HG02884 (cell line): ENCODE measurements at regions not wholly inside any gene's neighbourhood (a gene's known extent, or its start where the extent isn't known, plus 50 kb on each side); places are given as distances from the start of the nearest gene placed in this dataset.

Source experiments
- ATAC-seq: cut with Tn5 transposase; IDR thresholded peaks from one replicate; pipeline ENCODE4 v1.9.1; 2021; ENCODE audit warnings: mild to moderate bottlenecking, moderate library complexity; ENCODE audit not compliant: unreplicated experiment

DNA sequence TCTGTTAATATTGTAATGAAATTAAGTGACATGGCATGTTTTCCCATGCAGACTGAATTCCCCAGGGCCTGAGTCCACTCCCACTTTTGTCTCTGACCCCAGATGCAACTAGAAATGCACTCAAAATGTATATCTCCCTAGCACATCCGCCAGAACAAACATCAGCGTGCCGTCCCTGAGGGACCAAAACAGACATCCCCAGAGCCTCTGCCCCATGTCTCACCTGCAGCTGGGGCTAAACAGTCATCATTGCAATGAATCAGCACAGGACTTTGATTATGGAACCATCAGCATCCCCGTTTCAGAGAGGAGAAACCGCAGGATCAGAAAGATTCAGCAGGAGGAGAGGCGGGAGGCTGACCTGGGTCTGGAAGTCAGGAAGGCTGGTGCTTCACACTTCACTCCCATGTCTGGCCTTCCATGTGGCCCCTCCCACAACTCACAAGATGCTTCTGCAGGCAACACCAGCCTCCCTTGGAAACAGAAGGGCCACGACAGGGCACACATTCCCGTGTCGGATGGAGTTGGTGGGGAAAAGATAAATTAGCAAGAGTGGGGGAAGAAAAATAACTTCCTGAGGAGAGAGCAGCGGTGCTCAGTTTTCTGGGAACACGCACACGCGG, 130.6 kb upstream of the VSTM2B start:
- no peak for ATAC-seq

DNA sequence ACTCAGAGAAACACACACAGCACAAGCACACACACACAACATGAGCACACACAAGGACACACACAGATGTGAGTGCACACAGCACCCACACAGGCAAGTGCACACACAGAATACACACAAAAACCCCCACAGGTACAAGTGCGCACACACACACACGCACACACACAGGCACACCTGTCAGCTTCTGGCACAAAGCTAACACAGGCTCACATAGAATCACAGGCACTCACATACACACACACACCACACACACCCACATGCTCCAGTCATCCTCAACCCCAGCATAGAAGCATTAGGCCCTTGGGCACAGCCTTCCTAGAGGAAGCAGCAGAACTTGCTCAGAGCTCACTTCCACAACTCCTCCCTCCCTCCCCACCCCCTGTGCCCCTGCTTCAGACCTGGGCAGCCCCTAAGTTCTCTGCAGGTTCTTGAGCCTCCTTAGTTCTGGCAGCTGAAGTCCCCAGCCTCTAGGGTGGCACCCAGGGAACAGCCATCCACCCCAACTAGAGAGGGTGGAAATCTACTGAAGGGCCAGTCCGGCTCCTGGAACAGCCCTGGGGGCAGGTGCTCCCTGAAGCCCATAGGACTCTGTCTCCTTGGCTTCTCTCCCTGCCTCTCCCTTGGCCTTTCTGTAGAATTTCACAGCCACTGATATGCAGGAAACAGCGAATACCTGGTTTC, 129.9 kb upstream of the VSTM2B start:
- no peak for ATAC-seq

DNA sequence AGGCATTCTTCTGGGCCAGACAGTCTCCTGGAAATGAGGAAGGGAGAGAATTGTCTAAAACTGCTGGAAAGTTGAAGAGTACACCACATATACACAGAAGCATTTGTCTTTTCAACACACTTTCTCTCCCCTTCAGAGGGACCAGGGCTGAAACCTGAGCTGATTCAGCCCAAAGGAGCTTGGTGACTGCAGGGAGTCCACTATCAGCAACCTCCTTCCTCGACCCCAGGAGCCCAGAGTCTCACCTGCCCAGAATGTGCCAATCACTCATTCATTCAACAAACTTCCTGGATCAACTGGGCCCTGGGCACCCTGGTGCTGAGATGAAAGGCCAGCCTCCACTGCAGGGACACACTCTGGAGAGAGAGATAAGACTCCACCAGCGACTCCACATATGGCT, 128.9 kb upstream of the VSTM2B start:
- no peak for ATAC-seq

DNA sequence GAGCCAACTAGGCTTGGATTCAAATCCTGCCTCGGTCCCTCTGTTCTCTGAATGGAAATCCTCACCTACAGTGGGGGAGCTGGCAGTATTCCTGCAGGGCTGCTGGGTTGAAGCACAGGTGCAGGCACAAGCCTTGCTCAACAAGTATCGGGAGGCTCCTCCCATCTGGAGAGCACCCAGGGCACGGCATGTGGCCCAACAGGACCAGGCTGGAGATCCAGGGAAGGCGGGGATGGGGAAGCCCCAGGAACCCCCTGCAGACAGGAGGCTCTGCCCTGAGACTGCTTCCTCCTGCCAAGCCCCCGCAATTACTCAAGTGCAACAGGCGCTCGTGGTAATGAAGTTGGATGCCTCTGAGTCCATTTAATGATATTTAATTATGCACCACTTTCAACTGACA, 128.0 kb upstream of the VSTM2B start:
- ATAC-seq, result no peak

DNA sequence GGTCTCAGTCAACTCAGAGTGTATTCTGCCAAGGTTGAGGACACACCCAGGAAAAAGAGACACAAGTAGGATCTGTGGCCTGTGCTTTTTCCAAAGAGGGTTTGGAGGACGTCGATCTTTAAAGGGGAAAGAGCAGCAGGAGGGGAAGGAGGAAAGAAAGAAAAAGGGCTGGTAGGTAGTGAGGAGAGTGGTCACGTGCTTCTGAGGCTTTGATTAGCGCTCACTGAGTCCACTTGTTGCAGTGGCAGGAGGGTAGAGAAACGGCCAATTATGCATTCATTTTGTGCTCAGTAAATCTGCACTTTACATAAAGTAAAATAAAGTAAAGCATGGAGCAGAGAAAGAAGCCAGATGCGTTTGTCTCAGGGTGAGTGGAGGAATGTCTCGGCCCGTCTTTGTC, 126.0 kb upstream of the VSTM2B start:
- no peak for ATAC-seq

DNA sequence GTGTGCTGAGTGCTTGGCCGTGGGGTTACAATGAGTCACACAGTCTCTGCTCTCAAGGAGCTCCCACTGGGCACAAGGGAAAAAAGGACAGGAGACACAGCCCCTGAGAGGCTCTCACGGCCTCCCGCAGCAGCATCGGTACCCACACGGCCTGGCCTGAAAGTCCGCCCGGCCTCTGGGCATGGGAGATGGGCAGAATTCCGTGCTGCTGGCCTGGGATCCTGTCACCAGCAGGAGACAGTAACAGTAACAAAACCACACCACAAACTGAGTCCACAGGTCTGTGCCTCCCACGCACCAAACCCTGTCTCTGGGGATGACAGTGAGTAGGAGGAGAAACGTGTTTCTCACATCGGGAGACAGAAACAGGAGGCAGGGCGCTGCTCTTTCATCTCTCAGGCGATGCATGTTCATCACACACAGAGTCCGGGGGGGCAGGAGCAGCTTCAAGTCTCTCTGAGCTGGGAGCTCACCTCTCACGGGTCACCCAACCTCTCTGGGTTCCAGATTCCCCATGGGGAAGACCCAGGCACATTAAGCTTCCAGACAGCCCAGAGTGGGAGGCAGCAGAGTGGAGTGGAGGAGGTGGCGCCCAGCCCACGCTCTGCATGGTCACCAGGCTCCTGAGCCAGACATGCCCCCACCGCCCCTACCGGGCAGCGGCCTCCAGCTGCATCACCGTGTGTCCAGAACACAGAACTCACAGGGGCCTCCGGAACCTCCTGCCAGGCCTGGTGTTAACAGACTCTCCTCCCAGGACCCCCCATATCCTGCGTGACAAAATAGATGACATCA, 124.7 kb upstream of the VSTM2B start:
- ATAC-seq, result no peak

DNA sequence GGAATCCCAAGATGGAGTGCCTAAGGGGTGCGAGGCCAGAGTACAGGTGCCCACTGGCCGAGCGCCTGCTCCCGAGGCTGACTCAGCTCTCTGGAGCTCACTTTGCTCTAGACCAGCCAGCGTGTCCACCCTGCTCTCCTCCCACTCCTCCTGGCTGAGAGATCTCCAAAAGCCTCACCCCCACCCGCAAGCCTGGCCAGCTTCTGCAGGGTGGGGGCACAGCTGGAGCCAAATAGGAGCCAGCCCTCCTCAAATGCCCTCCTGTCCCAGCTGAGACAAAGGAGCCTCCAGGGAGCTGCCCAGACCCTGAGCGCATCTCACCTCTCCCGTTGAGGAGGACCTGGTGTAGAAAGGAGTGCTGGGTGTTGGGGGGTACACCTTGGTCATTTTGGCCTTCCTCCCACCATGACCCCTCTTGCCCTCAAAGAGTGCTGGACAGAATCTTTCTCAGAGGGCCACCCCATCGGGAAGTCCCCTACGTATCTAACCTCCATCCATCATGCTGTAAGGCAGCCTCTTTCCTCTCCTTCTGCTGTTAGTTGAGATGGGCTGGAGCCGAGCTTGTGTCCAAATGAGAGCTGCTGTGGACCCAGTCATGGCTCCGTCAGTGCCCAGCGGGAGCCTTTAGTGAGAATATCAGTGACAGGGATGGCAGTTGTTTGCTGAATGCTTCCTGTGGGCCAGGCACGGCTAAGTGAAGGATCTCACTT, 123.9 kb upstream of the VSTM2B start:
- ATAC-seq, result no peak

DNA sequence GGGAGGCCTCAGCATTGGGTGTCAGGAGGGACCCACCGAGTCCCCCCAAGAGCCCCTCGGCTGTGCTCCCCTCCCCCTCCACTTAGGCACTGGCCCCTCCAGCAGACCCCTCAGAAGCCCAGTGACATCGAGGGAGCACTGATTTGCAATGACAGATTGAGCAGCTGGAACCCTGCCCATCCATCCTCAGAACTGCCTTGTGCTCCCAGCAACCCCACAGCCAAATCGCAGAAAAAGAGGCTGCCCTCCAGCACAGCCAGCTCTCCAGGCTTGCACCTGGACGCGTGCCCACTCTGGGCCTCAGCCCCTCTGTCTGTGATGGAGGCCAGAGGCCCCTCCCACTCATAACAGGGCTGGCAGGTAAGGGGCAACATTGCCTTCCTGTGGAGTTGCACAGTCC, 123.2 kb upstream of the VSTM2B start:
- no peak for ATAC-seq

DNA sequence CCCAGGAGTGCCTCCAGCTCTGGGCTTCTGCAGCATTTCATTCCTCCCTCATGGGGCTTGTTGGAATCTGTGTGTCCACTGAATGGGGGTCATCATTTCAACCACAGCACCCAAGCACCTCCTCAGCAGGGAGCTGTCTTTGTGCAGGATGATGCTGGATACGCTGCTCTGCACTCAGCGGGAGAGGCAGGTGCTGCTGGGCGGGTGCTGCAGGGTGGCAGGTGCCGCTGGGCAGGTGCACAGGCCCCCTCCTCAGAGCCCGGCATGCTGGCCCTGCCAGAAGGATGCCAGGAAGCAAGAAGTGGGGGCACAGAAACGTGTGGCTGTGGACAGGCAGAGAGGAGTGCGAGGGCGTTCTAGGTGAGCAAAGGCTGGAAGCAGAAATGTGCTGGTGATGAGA, 121.8 kb upstream of the VSTM2B start:
- no peak for ATAC-seq

DNA sequence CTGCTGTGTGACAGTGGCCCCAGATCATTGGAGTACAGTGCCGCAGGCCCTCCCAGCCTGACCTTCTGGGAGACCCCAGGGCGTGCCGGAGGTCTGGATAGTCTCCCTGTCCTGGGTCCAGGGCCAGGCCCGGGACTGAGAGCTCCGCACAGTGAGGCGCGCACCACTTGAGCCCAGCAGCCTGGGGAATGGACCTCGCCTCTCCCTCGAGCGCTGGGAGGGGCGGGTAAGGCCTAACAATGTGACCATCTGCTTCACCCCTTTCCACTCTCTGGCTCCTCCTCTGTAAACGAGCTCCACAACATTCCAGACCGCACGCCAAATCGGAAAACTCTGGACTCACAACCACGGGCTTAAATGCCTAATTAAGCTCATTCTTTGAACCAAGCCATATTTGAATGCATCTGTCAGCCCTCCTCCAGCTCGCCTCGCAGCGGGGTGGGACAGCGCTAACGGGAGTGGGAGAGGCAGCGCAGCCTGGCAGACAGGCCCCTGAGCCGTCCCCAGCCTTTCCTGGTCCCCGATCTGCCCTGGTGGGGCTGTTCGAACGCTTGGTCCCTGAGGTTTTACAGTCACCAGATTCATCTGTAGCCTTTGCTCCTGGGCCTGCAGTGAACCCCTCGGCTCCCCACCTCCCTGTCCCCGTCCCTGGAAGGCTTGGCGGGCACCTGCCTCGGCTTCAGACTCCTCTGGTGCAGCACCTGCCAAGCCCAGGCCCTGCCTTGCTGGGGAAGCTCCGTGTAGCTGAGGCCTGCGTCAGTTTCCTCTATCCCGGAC, 120.7 kb upstream of the VSTM2B start:
- ATAC-seq, result no peak

DNA sequence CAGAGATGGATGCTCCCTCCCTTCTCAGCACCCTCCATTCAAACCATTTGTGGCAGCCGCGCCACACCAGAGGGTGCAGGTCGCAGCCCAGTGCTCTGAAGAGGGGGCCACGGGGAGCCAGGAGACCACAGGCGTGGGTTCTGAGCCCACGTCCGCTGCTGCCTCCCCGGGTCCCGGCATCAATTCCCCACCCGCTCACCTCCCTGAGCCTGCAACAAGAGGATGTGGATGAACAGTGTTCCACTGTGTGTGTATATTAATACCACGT, 120.1 kb upstream of the VSTM2B start:
- no peak for ATAC-seq

DNA sequence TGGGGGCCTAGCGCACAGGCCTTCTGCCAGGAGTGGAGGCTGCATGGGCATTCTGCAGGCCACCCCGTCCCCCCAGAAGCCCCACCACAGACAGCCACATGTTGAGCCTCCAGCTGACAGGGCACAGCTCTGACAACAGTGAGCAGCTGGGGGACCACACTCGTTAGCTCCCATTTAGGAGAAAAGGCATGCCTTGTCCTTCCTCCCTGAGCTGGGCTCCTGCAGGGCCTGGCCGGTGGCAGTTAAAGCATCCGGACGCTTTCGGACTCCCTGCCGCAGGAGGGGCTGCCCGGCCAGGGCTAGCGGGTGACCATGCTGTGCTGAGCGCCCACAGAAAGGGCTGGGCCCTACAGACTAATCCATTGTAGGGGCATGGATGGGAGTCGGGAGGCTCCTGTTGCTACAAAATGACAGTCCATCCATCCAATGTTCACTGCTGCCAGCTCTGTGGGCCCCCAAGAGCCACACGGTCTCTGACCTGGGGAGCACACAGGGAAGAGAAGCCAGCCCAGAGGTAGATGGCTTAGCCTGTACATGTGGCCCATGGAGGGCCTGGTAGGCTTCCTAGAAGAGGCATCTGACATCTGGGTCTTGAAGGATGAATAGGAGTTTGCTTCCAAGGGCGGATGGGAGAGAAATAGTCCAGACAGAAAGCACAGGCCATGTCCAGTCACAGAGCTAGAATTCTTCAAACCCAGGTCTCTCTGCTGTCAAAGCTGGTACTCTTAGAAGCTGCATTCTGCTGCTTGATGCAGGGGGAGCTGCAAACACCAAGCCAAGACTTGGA, 116.5 kb upstream of the VSTM2B start:
- ATAC-seq, result no peak

DNA sequence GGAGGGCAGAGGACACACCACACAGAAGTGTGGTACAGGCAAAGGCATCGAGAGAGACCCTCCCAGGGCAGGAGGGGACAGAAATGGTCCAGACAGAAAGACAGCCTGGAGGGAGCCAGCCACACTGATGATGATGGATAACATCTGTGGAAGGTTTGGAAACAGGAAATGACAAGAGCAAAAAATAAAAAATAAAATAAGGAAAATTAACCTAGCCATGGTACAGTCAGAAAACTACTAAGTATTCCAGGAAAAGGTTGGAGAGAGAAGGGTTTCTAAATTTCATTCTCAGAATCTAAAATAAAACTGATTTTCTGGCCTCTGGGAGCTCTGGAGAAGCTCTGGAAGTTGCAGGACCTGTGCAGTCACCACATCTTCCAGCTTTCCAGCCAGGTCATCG, 115.2 kb upstream of the VSTM2B start:
- ATAC-seq, result no peak

DNA sequence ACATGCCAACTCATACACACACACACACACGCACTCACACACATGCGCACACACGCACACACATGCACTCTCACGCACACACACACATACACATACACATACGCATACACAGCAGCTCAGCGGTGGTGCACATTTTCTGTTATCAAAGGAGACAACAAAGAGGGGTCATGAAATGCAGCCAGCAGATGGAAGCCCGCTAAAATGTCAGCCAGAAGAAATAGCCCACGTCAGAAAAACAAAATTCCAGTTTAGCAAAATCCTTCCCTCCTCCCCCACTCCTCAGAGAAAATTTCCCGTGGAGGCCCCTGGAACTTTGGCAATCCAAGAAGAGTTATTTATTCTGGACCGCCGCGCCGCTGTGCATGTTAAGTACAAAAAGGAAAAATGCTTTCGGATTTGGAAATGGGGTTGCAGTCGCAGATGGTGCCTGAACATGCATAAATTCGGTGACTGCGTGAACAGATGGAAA, 114.6 kb upstream of the VSTM2B start:
- no peak for ATAC-seq

DNA sequence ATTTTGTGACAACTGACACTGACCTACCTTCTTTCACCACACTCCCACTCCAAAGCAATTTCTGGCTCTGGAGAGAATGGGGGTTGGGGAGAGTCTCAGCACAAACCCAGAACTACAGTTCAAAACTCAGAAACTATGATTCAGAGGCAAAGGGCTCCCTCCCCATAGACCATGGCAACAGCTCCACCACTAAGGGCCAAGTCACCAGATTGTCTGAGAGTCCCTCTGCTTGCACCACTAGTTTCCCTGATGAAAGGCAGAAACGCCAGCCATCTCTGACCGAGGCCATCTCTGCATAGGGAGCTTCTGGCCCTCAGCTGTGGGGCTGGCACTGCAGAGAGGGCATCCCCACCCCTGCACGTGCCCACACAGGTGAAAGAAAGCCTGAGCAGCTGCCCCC, 112.4 kb upstream of the VSTM2B start:
- no peak for ATAC-seq

DNA sequence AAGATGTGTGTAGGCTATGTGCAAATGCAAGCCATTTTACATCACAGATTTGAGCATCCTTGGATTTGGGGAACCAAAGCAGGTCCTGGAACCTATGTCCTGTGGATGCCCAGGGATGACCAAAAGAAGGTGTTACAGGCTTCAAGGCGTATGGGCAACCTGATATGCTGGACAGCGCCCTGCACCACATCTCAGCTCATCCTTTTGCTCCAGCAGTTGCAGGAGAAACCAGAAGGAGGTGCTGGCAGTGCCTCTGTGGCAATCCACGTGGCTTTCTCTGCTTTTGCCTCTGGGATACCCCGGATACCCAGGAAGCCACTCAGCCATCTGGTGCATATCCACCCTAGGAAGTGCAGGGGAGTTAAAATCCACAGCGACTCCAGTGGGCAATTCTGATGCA, 110.3 kb upstream of the VSTM2B start:
- ATAC-seq, result no peak

DNA sequence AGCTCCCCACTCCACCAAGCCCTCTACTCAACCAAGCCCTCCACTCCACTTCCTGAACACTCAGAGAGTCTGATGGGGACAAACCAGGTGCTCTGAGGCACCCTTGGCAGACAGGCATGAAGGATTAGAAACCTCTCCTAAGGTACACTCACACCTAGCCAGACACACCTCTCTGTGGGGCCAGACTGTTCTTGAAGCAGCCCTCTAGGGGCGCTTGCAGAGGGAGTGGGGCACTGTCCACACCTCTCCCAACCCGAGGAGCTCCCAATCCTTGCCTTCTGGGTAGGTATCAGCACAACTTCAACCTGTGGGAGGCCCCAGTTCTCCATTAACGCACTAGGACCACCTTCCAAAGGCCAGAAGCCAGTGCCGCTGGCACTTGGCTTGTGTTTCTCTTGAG, 108.7 kb upstream of the VSTM2B start:
- ATAC-seq, result no peak

DNA sequence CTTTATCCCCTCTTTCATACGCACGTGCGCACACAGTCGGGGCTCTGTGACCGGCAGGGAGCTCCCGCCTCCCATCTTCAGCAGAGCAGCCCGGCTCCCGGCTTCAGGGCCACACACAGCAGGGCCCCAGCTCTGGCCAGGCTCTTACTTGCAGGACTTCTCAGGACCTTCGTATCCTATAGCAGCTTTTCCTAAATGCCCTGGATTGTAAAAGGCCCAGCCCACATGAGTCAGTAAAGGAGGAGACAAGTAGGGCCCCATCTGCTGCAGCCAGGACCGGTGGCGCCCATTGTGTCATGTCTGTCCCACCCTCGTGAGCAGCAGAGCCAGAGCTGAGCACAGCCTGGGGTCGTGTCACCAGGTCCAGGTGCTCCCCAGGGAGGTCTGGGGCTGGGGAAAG, 107.6 kb upstream of the VSTM2B start:
- ATAC-seq, result no peak

DNA sequence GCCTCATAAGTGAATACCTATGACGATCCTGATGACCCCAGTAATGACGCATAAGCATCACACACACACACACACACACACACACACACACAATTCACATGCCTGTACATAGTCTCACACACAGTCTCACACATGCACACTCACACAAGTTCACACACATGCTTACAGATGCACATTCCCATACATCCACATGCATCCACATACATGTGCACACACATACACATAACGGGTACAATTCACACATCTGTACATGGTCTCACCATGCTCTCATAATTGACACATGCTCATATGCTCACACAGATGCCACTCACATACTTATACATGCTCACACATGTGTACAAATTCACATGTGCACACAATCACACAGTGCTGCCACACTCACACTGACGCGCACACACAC, 105.7 kb upstream of the VSTM2B start:
- no peak for ATAC-seq

DNA sequence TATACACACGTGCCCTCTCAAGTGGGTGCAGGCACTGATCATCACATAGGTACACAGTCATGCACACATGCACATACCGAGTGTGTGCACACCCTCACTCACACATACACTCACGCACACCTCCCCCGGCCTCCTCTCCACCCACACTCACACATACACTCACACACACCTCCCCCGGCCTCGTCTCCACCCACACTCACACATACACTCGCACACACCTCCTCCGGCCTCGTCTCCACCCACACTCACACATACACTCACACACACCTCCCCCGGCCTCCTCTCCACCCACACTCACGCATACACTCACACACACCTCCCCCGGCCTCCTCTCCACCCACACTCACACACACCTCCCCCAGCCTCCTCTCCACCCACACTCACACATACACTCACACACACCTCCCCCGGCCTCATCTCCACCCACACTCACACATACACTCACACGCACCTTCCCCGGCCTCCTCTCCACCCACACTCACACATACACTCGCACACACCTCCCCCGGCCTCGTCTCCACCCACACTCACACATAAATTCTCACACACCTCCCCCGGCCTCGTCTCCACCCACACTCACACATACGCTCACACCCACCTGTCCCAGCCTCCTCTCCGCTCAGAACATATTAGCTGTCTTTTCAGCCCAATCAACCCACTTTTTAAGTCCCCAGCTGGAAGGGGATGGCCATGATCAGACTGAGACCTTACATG, 105.2 kb upstream of the VSTM2B start:
- ATAC-seq, result no peak
